CD4-positive, alpha-beta T cell (primary cell): ENCODE measurements at regions not wholly inside any gene's neighbourhood (a gene's known extent, or its start where the extent isn't known, plus 50 kb on each side); places are given as distances from the start of the nearest gene placed in this dataset.
"Not testable (repeated sequence)": the region's sequence is repeated elsewhere in the genome, so short reads cannot be mapped to it uniquely, and the experiment has no call there.

Experiments
- ATAC-seq: fragments of 200-7000 bp; cut with Tn5 transposase; one replicate; pipeline ENCODE4 v1.10.0; 2022; ENCODE audit warnings: mild to moderate bottlenecking; ENCODE audit not compliant: poor library complexity
- CTCF ChIA-PET: fragments of 350-600 bp; sonication (Branson Sonifier 250); formaldehyde crosslinking; loops from one replicate; lab custom pipeline; 2021; ENCODE audit warnings: antibody characterized with exemption, inconsistent platforms; lab: Charles Lee
- POLR2A ChIA-PET: fragments of 350-600 bp; sonication (Branson Sonifier 250); formaldehyde crosslinking; loops from one replicate; lab custom pipeline; 2021; ENCODE audit warnings: antibody characterized with exemption, inconsistent platforms; lab: Charles Lee
- DNase-seq, 14 experiments: peaks; one replicate each; pipeline ENCODE4 v3.0.0-alpha.2; 2013 to 2020; ENCODE audit warnings: mixed read lengths in 2 of 14
- H3K27ac ChIP-seq, 2 donors: one replicate each; pipeline versions ENCODE4 v1.5.1 to v1.7.0; 2013; ENCODE audit warnings: low read length in 2 of 2, low read depth in 1 of 2, mild to moderate bottlenecking in 1 of 2
- H3K27me3 ChIP-seq, 2 experiments: 1 replicate in 1 of 2; 2 replicates in 1 of 2; pipeline versions ENCODE4 v1.6.1 to v1.7.0; 2013; ENCODE audit warnings: low read length in 2 of 2, control low read depth in 1 of 2, mild to moderate bottlenecking in 1 of 2, moderate library complexity in 1 of 2; ENCODE audit not compliant: insufficient read depth in 2 of 2, control insufficient read depth in 1 of 2
- H3K36me3 ChIP-seq: one replicate; pipeline ENCODE4 v1.6.1; 2013; ENCODE audit warnings: low read length, control low read depth; ENCODE audit not compliant: insufficient read depth
- H3K4me1 ChIP-seq: one replicate; pipeline ENCODE4 v1.6.1; 2013; ENCODE audit warnings: low read length, control low read depth; ENCODE audit not compliant: insufficient read depth
- H3K4me3 ChIP-seq: one replicate; pipeline ENCODE4 v1.5.1; 2013; ENCODE audit warnings: mild to moderate bottlenecking, low read length, moderate library complexity
- H3K9me3 ChIP-seq, 2 experiments: 1 replicate in 1 of 2; 2 replicates in 1 of 2; pipeline versions ENCODE4 v1.6.1 to v1.7.0; 2013; ENCODE audit warnings: low read length in 2 of 2, mild to moderate bottlenecking in 2 of 2, control low read depth in 1 of 2, moderate library complexity in 1 of 2; ENCODE audit not compliant: control insufficient read depth in 1 of 2, insufficient read depth in 1 of 2
- H3K27ac Mint-ChIP-seq: one replicate; pipeline ENCODE4 v1.8.0; 2020; ENCODE audit warnings: mixed read lengths
- H3K27me3 Mint-ChIP-seq: one replicate; pipeline ENCODE4 v1.8.0; 2021; ENCODE audit warnings: mixed read lengths
- H3K36me3 Mint-ChIP-seq: one replicate; pipeline ENCODE4 v1.8.0; 2021; ENCODE audit warnings: low read depth, mixed read lengths
- H3K4me1 Mint-ChIP-seq: one replicate; pipeline ENCODE4 v1.8.0; 2021; ENCODE audit warnings: low read depth, mixed read lengths
- H3K4me3 Mint-ChIP-seq: one replicate; pipeline ENCODE4 v1.8.0; 2020; ENCODE audit warnings: mild to moderate bottlenecking, mixed read lengths
- H3K9me3 Mint-ChIP-seq: one replicate; pipeline ENCODE4 v1.8.0; 2020; ENCODE audit warnings: mixed read lengths
- intact Hi-C, 2 experiments: fragments of 100-400 bp; cut with DNase I in 1 of 2; cut with micrococcal nuclease in 1 of 2; formaldehyde crosslinking; loops; one replicate each; pipeline versions ENCODE4 v1.15.1 to v1.9.0; 2023 to 2025; cut with DNase I, micrococcal nuclease
- TF ChIP-seq, protein P1 (sequence below): fragments of 200-600 bp; IDR thresholded peaks from one replicate; pipeline ENCODE4 v1.8.0; 2022; ENCODE audit warnings: antibody characterized with exemption, mild to moderate bottlenecking

DNA sequence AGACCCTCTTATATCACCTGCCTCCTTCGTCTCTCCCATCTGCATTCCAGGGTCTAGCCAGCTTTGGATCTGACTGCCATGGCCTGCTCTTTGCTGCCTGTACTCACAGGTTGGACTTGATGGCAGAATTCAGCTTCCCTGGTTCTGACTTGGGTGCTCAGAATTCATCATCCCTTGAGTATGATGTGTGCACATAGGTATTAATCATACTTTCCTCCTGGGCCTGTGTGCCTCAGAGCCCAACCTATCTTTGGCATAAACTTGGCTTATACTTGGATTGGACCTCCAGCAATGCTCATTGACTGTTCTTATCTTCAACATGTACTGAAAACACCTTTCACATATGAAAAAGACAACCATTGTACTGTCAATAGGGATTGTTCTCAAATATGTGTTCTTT lies 70.7 kb upstream of the LMNTD1 start:
- Histone ChIP-seq H3K36me3 (no peaks in the 10 kb centered on the region), H3K9me3 (no peaks in the 10 kb centered on the region), H3K4me3 (no peak overlapping the region), H3K4me1 (no peaks in the 10 kb centered on the region), H3K27ac (no peak overlapping the region), H3K27me3 (peaks cover 0 to 5% of the 10 kb centered on the region in 2 experiments)
- intact Hi-C loops: no loop called here
- peaks cover 2% of the 10 kb centered on the region for H3K9me3 Mint-ChIP-seq
- no peaks in the 10 kb centered on the region for H3K36me3 Mint-ChIP-seq
- ATAC-seq (no peak), DNase-seq (no peak)
- ChIA-PET CTCF (no interaction called here), POLR2A (no interaction called here)
- TF ChIP-seq, protein P1, sequence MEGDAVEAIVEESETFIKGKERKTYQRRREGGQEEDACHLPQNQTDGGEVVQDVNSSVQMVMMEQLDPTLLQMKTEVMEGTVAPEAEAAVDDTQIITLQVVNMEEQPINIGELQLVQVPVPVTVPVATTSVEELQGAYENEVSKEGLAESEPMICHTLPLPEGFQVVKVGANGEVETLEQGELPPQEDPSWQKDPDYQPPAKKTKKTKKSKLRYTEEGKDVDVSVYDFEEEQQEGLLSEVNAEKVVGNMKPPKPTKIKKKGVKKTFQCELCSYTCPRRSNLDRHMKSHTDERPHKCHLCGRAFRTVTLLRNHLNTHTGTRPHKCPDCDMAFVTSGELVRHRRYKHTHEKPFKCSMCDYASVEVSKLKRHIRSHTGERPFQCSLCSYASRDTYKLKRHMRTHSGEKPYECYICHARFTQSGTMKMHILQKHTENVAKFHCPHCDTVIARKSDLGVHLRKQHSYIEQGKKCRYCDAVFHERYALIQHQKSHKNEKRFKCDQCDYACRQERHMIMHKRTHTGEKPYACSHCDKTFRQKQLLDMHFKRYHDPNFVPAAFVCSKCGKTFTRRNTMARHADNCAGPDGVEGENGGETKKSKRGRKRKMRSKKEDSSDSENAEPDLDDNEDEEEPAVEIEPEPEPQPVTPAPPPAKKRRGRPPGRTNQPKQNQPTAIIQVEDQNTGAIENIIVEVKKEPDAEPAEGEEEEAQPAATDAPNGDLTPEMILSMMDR: no peak
- no peak overlapping the region for H3K4me3 Mint-ChIP-seq
- H3K27me3 Mint-ChIP-seq: no peaks in the 10 kb centered on the region
- H3K4me1 Mint-ChIP-seq: peaks cover 5% of the 10 kb centered on the region
- no peak overlapping the region for H3K27ac Mint-ChIP-seq

DNA sequence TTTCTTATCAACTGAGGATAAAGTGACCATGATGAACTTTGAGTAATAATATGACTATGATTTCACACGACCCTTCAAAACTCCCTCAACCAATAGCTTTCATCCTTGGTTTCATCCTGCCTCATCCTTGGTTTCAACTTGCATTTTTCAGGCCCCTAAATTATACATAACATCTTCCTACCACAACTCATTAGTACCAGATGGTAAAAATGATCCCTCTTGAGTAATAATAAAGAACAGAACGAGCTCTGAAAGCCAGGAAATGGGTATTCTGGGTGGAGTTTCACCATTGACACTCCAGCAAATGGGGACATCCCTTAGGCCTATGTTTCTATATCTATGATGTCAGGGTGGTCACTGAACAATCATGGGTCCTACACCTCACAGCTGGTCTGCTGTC lies 72.1 kb upstream of the LMNTD1 start:
- H3K4me3 Mint-ChIP-seq: no peak overlapping the region
- ChIA-PET POLR2A (no interaction called here), CTCF (no interaction called here)
- no peak for ATAC-seq
- TF ChIP-seq, protein P1: no peak
- no peak overlapping the region for H3K27ac Mint-ChIP-seq
- no peak overlapping the region for H3K27ac ChIP-seq
- no peaks in the 10 kb centered on the region for H3K36me3 ChIP-seq
- no peaks in the 10 kb centered on the region for H3K27me3 Mint-ChIP-seq
- H3K4me1 ChIP-seq: no peaks in the 10 kb centered on the region
- peaks cover 2% of the 10 kb centered on the region for H3K9me3 Mint-ChIP-seq
- no peaks in the 10 kb centered on the region for H3K36me3 Mint-ChIP-seq
- peaks cover 0 to 5% of the 10 kb centered on the region in 2 experiments for H3K27me3 ChIP-seq
- intact Hi-C loops: no loop called here
- H3K4me1 Mint-ChIP-seq: peaks cover 5% of the 10 kb centered on the region
- no peak overlapping the region for H3K4me3 ChIP-seq
- DNase-seq: no peak
- no peaks in the 10 kb centered on the region for H3K9me3 ChIP-seq

DNA sequence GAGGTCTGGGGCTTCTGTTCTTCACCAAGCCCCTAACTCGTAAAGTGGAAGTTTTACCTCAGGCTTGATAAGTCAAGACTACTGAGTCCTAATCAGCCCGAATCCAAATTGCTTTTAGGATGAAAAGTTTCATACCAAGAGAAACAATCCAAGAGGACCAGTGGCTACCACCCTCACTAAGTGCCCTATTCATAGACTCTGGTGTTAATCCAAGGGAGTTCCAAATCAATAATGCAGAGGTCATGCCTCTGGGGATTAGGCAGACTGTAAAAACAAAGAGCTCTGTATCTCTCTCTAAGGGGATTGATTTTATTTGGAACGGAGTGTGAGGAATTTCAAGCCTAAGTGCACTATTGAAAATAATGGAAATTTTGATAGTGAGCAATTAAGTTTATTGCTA lies 76.3 kb upstream of the LMNTD1 start:
- no peaks in the 10 kb centered on the region for H3K36me3 ChIP-seq
- no peak overlapping the region for H3K4me3 Mint-ChIP-seq
- TF ChIP-seq, protein P1: no peak
- H3K9me3 Mint-ChIP-seq: peaks cover 9% of the 10 kb centered on the region
- no peaks in the 10 kb centered on the region for H3K36me3 Mint-ChIP-seq
- H3K27me3 Mint-ChIP-seq: no peaks in the 10 kb centered on the region
- no peak overlapping the region for H3K27ac Mint-ChIP-seq
- no peaks in the 10 kb centered on the region for H3K4me1 ChIP-seq
- POLR2A ChIA-PET: no interaction called here
- H3K27me3 ChIP-seq: no peaks in the 10 kb centered on the region
- intact Hi-C loops: no loop called here
- DNase-seq (no peak), ATAC-seq (no peak)
- no peak overlapping the region for H3K4me3 ChIP-seq
- no peak overlapping the region for H3K27ac ChIP-seq
- CTCF ChIA-PET: no interaction called here
- H3K9me3 ChIP-seq: peaks cover 0 to 5% of the 10 kb centered on the region in 2 experiments
- peaks cover 17% of the 10 kb centered on the region for H3K4me1 Mint-ChIP-seq

DNA sequence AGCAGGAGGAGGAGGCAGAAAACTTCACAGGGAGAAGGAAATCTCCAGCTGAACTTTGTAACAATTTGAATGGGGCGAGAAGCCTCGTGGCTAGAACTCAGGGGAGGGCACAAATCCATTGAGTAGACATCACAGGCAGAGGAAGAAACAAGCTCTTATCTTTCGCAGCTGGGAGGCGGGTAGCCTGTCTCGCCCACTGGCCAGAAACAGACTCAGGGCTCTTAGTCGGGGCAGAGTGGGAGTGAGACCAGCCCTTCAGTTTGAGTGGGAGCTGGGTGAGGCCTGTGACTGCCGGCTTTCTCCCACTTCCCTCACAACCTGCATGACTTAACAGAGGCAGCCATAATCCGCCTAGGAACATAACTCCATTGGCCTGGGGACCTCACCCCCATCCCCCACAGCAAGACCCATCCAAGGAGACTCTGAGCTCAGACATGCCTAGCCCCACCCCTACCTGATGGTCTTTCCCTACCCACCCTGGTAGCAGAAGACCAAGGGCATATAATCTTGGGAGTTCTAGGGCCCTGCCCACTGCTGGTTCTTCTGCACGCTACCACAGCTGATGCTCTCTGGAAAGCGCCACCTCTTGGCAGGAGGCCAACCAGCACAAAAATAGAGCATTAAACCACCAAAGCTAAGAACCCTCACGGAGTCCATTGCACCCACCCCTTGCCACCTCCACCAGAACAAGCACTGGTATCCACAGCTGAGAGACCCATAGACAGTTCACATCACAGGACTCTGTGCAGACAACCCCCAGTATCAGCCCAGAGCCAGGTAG lies 77.8 kb upstream of the LMNTD1 start:
- intact Hi-C loops: not testable (repeated sequence)
- H3K4me1 Mint-ChIP-seq: peaks cover 17% of the 10 kb centered on the region

DNA sequence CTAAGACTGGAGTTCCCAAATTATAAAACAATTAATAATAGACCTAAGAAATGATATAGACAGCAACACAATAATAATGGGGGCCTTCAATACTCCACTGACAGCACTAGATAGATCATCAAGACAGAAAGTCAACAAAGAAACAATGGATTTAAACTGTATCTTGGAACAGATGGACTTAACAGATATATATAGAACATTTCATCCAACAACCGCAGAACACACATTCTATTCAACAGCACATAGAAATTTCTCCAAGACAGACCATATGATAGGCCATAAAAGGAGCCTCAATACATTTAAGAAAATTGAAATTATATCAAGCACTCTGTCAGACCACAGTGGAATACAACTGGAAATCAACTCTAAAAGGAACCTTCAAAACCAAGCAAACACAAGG lies 80.1 kb upstream of the LMNTD1 start:
- intact Hi-C loops, H3K4me3 Mint-ChIP-seq, H3K27me3 Mint-ChIP-seq, H3K9me3 ChIP-seq, H3K27ac Mint-ChIP-seq, ATAC-seq, POLR2A ChIA-PET, H3K4me1 ChIP-seq, H3K27me3 ChIP-seq, H3K36me3 Mint-ChIP-seq, H3K4me3 ChIP-seq, DNase-seq, H3K36me3 ChIP-seq, CTCF ChIA-PET, H3K27ac ChIP-seq, H3K9me3 Mint-ChIP-seq: not testable (repeated sequence)
- peaks cover 17% of the 10 kb centered on the region for H3K4me1 Mint-ChIP-seq

More for the DNA sequence above, 77.8 kb upstream of the LMNTD1 start:
- H3K4me1 ChIP-seq, H3K27me3 Mint-ChIP-seq, H3K36me3 Mint-ChIP-seq, H3K4me3 Mint-ChIP-seq, H3K9me3 Mint-ChIP-seq, H3K27ac ChIP-seq, H3K4me3 ChIP-seq, H3K27me3 ChIP-seq, CTCF ChIA-PET, H3K27ac Mint-ChIP-seq, DNase-seq, H3K9me3 ChIP-seq, H3K36me3 ChIP-seq, ATAC-seq: not testable (repeated sequence)
- POLR2A ChIA-PET: interaction anchor here (0.5 kb wide), 1 partner anchor 390 kb away, joined by 3 read pairs; no protein-coding TSS in a partner anchor
